ENCODE measurements at regions not wholly inside any gene's neighbourhood (a gene's known extent, or its start where the extent isn't known, plus 50 kb on each side); places are given as distances from the start of the nearest gene placed in this dataset.

- TF ChIP-seq ZNF462 (CRISPR knock-in tag; IDR thresholded peaks at IDR 0.05) (no peak), CREB1 (CRISPR knock-in tag; IDR thresholded peaks at IDR 0.05; ENCODE audit: low read depth) (no peak), ETS1 (IDR thresholded peaks at IDR 0.05) (no peak), NANOG (IDR thresholded peaks at IDR 0.05; ENCODE audit: borderline replicate concordance) (no peak), EZH2 (IDR thresholded peaks at IDR 0.05; ENCODE audit: low read depth, unreplicated experiment) (no peak), STAT1 (IDR thresholded peaks at IDR 0.05; ENCODE audit: unreplicated experiment) (no peak), POLR2AphosphoS5 (IDR thresholded peaks at IDR 0.05; ENCODE audit: low read depth) (no peak)
These were observed 142.6 kb upstream of the TMEM196 start (continued) for GRCh38 chr7:19916046-19916445.

GRCh38 chr7:19915596-19915995 is 142.2 kb upstream of the TMEM196 start:
- Histone ChIP-seq H3K9me2 (ENCODE audit: insufficient read depth) (no peaks in the 10 kb centered on the region), H2AFZ (no peak overlapping the region), H3K4me2 (no peak overlapping the region), H3K4me1 (ENCODE audit: insufficient read depth) (0 out of 2 replicates have a peak, but pooled peaks cover 6% of the 10 kb centered on the region), H3K4me3 (no peak overlapping the region), H3K36me3 (ENCODE audit: insufficient read depth) (0 out of 2 replicates have a peak, but pooled peaks cover 6% of the 10 kb centered on the region), H3K79me2 (replicated peaks; ENCODE audit: insufficient read depth) (no peaks in the 10 kb centered on the region), H3K27ac (ENCODE audit: low read depth) (no peak overlapping the region), H3K27me3 (ENCODE audit: insufficient read depth) (no peaks in the 10 kb centered on the region), H3F3A (replicated peaks; ENCODE audit: low read depth) (no peaks in the 10 kb centered on the region), H4K20me1 (replicated peaks; ENCODE audit: insufficient read depth) (no peaks in the 10 kb centered on the region)
- H3K27me3 Mint-ChIP-seq (ENCODE audit: insufficient read depth, low read depth, poor library complexity): no peaks in the 10 kb centered on the region
- no peak overlapping the region for H3K27ac Mint-ChIP-seq
- H3K36me3 Mint-ChIP-seq (ENCODE audit: low read depth): no peaks in the 10 kb centered on the region
- DNase-seq (ENCODE audit: low spot score): no peak
- peaks cover 4% of the 10 kb centered on the region; the same call in 2 of the 3 replicates for H3K4me1 Mint-ChIP-seq
- no peak overlapping the region for H3K4me3 Mint-ChIP-seq
- H3K9me3 Mint-ChIP-seq: no peaks in the 10 kb centered on the region
- no peak for ATAC-seq
- TF ChIP-seq JUNB (IDR thresholded peaks at IDR 0.05; ENCODE audit: unreplicated experiment) (no peak), CREB1 (CRISPR knock-in tag; IDR thresholded peaks at IDR 0.05; ENCODE audit: low read depth) (no peak), CTCF (conservative IDR thresholded peaks at IDR 0.05; ENCODE audit: low read depth in 2 of 2) (no peak), NANOG (IDR thresholded peaks at IDR 0.05; ENCODE audit: borderline replicate concordance) (no peak), ETS1 (IDR thresholded peaks at IDR 0.05) (no peak), ZNF331 (CRISPR knock-in tag; IDR thresholded peaks at IDR 0.05; ENCODE audit: low read depth) (no peak), EZH2 (IDR thresholded peaks at IDR 0.05; ENCODE audit: low read depth, unreplicated experiment) (no peak)

Data from GM23338 (cell line).